VCaP (cell line): ENCODE measurements at regions not wholly inside any gene's neighbourhood (a gene's known extent, or its start where the extent isn't known, plus 50 kb on each side); places are given as distances from the start of the nearest gene placed in this dataset.

ENCODE experiments used
- H3K27ac ChIP-seq: fragments of 450-650 bp; 2 replicates; pipeline ENCODE4 v1.5.1; 2017
- CTCF ChIP-seq: fragments of 450-650 bp; conservative IDR thresholded peaks from 2 replicates; pipeline ENCODE4 v1.5.1; 2017; ENCODE audit warnings: mild to moderate bottlenecking, moderate library complexity

- TF ChIP-seq CTCF = no peak
- H3K27ac ChIP-seq = no peak overlapping the region
Observed at GRCh38 chr20:57103146-57103800, 163.2 kb downstream of the BMP7 start.

- TF ChIP-seq CTCF = no peak
- H3K27ac ChIP-seq = no peak overlapping the region
Observed at GRCh38 chr20:57104113-57104512, 162.3 kb downstream of the BMP7 start.

- no peak overlapping the region for H3K27ac ChIP-seq
- no peak for TF ChIP-seq CTCF
Observed at GRCh38 chr20:57104651-57105204, 161.7 kb downstream of the BMP7 start.

GRCh38 chr20:57106030-57106682 lies 160.3 kb downstream of the BMP7 start:
- TF ChIP-seq CTCF = no peak
- H3K27ac ChIP-seq = no peak overlapping the region

- TF ChIP-seq CTCF = no peak
- H3K27ac ChIP-seq = no peak overlapping the region
Observed at GRCh38 chr20:57106692-57107091, 159.7 kb downstream of the BMP7 start.

GRCh38 chr20:57107208-57107607 lies 159.2 kb downstream of the BMP7 start:
- TF ChIP-seq CTCF = no peak
- no peak overlapping the region for H3K27ac ChIP-seq

GRCh38 chr20:57108218-57108617 lies 158.2 kb downstream of the BMP7 start:
- TF ChIP-seq CTCF = no peak
- H3K27ac ChIP-seq = no peak overlapping the region
